Nephron (organoid): ENCODE measurements at regions not wholly inside any gene's neighbourhood (a gene's known extent, or its start where the extent isn't known, plus 50 kb on each side); places are given as distances from the start of the nearest gene placed in this dataset.
"Not testable (repeated sequence)": the region's sequence is repeated elsewhere in the genome, so short reads cannot be mapped to it uniquely, and the experiment has no call there.

Experiments used
- H3K27ac Mint-ChIP-seq, 3 experiments: 2 replicates each; pipeline ENCODE4 v1.8.0; 2020; ENCODE audit warnings: mixed read lengths in 3 of 3, mild to moderate bottlenecking in 2 of 3, moderate library complexity in 1 of 3
- H3K27me3 Mint-ChIP-seq: 2 replicates; pipeline ENCODE4 v1.8.0; 2021; ENCODE audit warnings: low read depth, mild to moderate bottlenecking, moderate library complexity, mixed read lengths
- H3K36me3 Mint-ChIP-seq: 2 replicates; pipeline ENCODE4 v1.8.0; 2020; ENCODE audit warnings: low read depth, mixed read lengths
- H3K4me1 Mint-ChIP-seq: 2 replicates; pipeline ENCODE4 v1.8.0; 2020; ENCODE audit warnings: mixed read lengths
- H3K4me3 Mint-ChIP-seq, 3 experiments: 2 replicates each; pipeline ENCODE4 v1.8.0; 2020; ENCODE audit warnings: mild to moderate bottlenecking in 3 of 3, mixed read lengths in 3 of 3, moderate library complexity in 2 of 3
- H3K9me3 Mint-ChIP-seq: 2 replicates; pipeline ENCODE4 v1.8.0; 2020; ENCODE audit warnings: mixed read lengths
- CTCF ChIP-seq, 3 experiments: fragments of 200-600 bp; sonication (generic); IDR thresholded peaks; one replicate each; pipeline ENCODE4 v1.5.0; 2021; ENCODE audit warnings: antibody characterized with exemption in 3 of 3; ENCODE audit not compliant: unreplicated experiment in 3 of 3

- no peak for TF ChIP-seq CTCF (IDR thresholded peaks at IDR 0.05; ENCODE audit: unreplicated experiment in 3 of 3)
- peaks cover 8% of the 10 kb centered on the region for H3K4me1 Mint-ChIP-seq
- H3K27ac Mint-ChIP-seq = no peak overlapping the region
- no peaks in the 10 kb centered on the region for H3K36me3 Mint-ChIP-seq
- no peak overlapping the region for H3K4me3 Mint-ChIP-seq
- H3K9me3 Mint-ChIP-seq = peaks cover 4% of the 10 kb centered on the region
- H3K27me3 Mint-ChIP-seq = peaks cover 4% of the 10 kb centered on the region
These were observed 411.0 kb downstream of the OLFM4 start for GRCh38 chr13:53439439-53440225.

- Mint-ChIP-seq H3K4me1 (peaks cover 11% of the 10 kb centered on the region), H3K27ac (no peak overlapping the region), H3K27me3 (peaks cover 9% of the 10 kb centered on the region), H3K9me3 (peaks cover 7% of the 10 kb centered on the region), H3K4me3 (no peak overlapping the region), H3K36me3 (no peaks in the 10 kb centered on the region)
- no peak for TF ChIP-seq CTCF (IDR thresholded peaks at IDR 0.05; ENCODE audit: unreplicated experiment in 3 of 3)
These were observed 414.4 kb downstream of the OLFM4 start for GRCh38 chr13:53442979-53443378.

GRCh38 chr13:53445686-53446085 is 417.1 kb downstream of the OLFM4 start:
- Mint-ChIP-seq H3K27ac (no peak overlapping the region), H3K4me3 (no peak overlapping the region), H3K27me3 (peaks cover 5% of the 10 kb centered on the region), H3K36me3 (peaks cover 12% of the 10 kb centered on the region), H3K9me3 (peaks cover 18% of the 10 kb centered on the region), H3K4me1 (peaks cover 11% of the 10 kb centered on the region)
- no peak for TF ChIP-seq CTCF (IDR thresholded peaks at IDR 0.05; ENCODE audit: unreplicated experiment in 3 of 3)

DNA sequence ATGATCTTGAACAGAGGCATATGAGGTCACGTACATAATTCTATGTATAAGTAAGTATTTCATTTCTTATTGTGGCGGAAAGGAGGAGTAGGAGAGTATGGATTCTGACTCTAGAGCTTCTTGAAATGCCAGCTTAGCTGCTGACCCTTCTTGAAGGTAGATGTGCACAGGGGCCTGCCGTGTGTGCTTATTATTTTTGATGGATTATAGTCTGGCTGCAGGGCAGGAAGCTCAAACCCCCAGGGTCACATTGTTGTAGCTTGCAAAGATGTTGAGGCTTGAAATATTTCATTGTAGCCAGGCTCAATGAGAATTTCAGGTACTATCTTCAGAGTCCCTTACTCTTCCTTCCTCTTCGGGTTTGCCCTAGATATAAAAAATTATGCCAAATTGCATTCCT is 418.8 kb downstream of the OLFM4 start:
- Mint-ChIP-seq H3K9me3 (peaks cover 25% of the 10 kb centered on the region), H3K4me1 (peaks cover 11% of the 10 kb centered on the region), H3K27ac (no peak overlapping the region), H3K27me3 (peaks cover 5% of the 10 kb centered on the region), H3K36me3 (peaks cover 15% of the 10 kb centered on the region), H3K4me3 (no peak overlapping the region)
- TF ChIP-seq CTCF (IDR thresholded peaks at IDR 0.05; ENCODE audit: unreplicated experiment in 3 of 3) = no peak

GRCh38 chr13:53447863-53448262 is 419.2 kb downstream of the OLFM4 start:
- H3K4me1 Mint-ChIP-seq = peaks cover 11% of the 10 kb centered on the region
- peaks cover 5% of the 10 kb centered on the region for H3K27me3 Mint-ChIP-seq

GRCh38 chr13:53452263-53452808 is 423.7 kb downstream of the OLFM4 start:
- H3K27me3 Mint-ChIP-seq, H3K4me1 Mint-ChIP-seq, H3K4me3 Mint-ChIP-seq, H3K27ac Mint-ChIP-seq: not testable (repeated sequence)
- peaks cover 15% of the 10 kb centered on the region for H3K36me3 Mint-ChIP-seq
- H3K9me3 Mint-ChIP-seq = peaks cover 33% of the 10 kb centered on the region

More at GRCh38 chr13:53447863-53448262, 419.2 kb downstream of the OLFM4 start:
- H3K4me3 Mint-ChIP-seq = no peak overlapping the region
- H3K27ac Mint-ChIP-seq = no peak overlapping the region
- peaks cover 25% of the 10 kb centered on the region for H3K9me3 Mint-ChIP-seq
- H3K36me3 Mint-ChIP-seq = peaks cover 15% of the 10 kb centered on the region
- no peak for TF ChIP-seq CTCF (IDR thresholded peaks at IDR 0.05; ENCODE audit: unreplicated experiment in 3 of 3)
